Gastrocnemius medialis (tissue), 4 donors: ENCODE measurements at regions not wholly inside any gene's neighbourhood (a gene's known extent, or its start where the extent isn't known, plus 50 kb on each side); places are given as distances from the start of the nearest gene placed in this dataset.

Experiments used
- ATAC-seq, 2 donors: fragments of 150-250 bp; one replicate each; pipeline ENCODE4 v1.9.1; 2016
- DNase-seq, 2 donors: peaks; one replicate each; pipeline ENCODE4 v3.0.0-alpha.2; 2019
- H3K27ac ChIP-seq, 4 donors: fragments of 200-600 bp; sonication (generic); 1 replicate in 1 of 4; 2 replicates in 3 of 4; pipeline ENCODE4 v1.5.1; 2016 to 2018; ENCODE audit warnings: mild to moderate bottlenecking in 2 of 4, moderate library complexity in 1 of 4
- H3K27me3 ChIP-seq, 3 donors: fragments of 200-600 bp; sonication (generic) in 2 of 3; 1 replicate in 1 of 3; 2 replicates in 2 of 3; pipeline versions ENCODE4 v1.5.1 to v1.6.0; 2016 to 2019; ENCODE audit warnings: mild to moderate bottlenecking in 1 of 3, moderate library complexity in 1 of 3
- H3K36me3 ChIP-seq, 2 donors: fragments of 200-600 bp; sonication (generic) in 1 of 2; one replicate each; pipeline ENCODE4 v1.5.1; 2017 to 2018
- H3K4me1 ChIP-seq, 2 donors: fragments of 200-600 bp; sonication (generic) in 1 of 2; one replicate each; pipeline ENCODE4 v1.5.1; 2016 to 2017; ENCODE audit warnings: mild to moderate bottlenecking in 2 of 2
- H3K4me3 ChIP-seq, 4 donors: fragments of 200-600 bp; sonication (generic) in 3 of 4; 1 replicate in 1 of 4; 2 replicates in 3 of 4; pipeline ENCODE4 v1.5.1; 2016 to 2019; ENCODE audit warnings: mild to moderate bottlenecking in 2 of 4
- H3K9me3 ChIP-seq, 3 donors: fragments of 200-600 bp; sonication (generic) in 2 of 3; 1 replicate in 1 of 3; 2 replicates in 2 of 3; pipeline ENCODE4 v1.5.1; 2016 to 2019
- CTCF ChIP-seq, 5 experiments: fragments of 450-650 bp in 3 of 5; fragments of 200-600 bp in 2 of 5; sonication (generic) in 2 of 5; IDR thresholded peaks in 4 of 5; conservative IDR thresholded peaks in 1 of 5; 1 replicate in 4 of 5; 2 replicates in 1 of 5; pipeline ENCODE4 v1.5.1; 2016 to 2019; ENCODE audit warnings: antibody characterized with exemption in 5 of 5, mild to moderate bottlenecking in 3 of 5, moderate library complexity in 3 of 5
- POLR2A ChIP-seq, 2 donors: fragments of 450-650 bp; IDR thresholded peaks; one replicate each; pipeline ENCODE4 v1.6.1; 2017; ENCODE audit warnings: antibody characterized with exemption in 2 of 2, mild to moderate bottlenecking in 2 of 2, moderate library complexity in 2 of 2
- in situ Hi-C, 4 donors: fragments of 200-750 bp; cut with MboI; loops; one replicate each; pipeline versions ENCODE4 v1.15.0 to v1.8.0; 2017; ENCODE audit warnings: low sequenced_read_pairs in 4 of 4
- intact Hi-C: fragments of 100-400 bp; cut with DNase I; formaldehyde crosslinking; loops from one replicate; pipeline ENCODE4 v1.15.1; 2023; ENCODE audit warnings: low total_unique reads

- ATAC-seq, result no peak
- Histone ChIP-seq H3K4me3 (no peak overlapping the region), H3K27me3 (no peaks in the 10 kb centered on the region), H3K27ac (peak overlapping the region in 1 of 4 donors; percentile 63), H3K36me3 (no peaks in the 10 kb centered on the region), H3K4me1 (peaks cover under 1 to 5% of the 10 kb centered on the region in 2 donors), H3K9me3 (no peaks in the 10 kb centered on the region)
- DNase-seq, result peak in 1 of 2 donors; percentile 1
- intact Hi-C loops, result no loop called here
- TF ChIP-seq POLR2A (IDR thresholded peaks at IDR 0.05) (no peak), CTCF (IDR thresholded peaks at IDR 0.05 in 4 of 5, conservative IDR thresholded peaks at IDR 0.05 in 1 of 5) (no peak)
- in situ Hi-C loops, result no loop called here
Measured at GRCh38 chr9:134216449-134216951, 52.1 kb upstream of the RNU6ATAC start.

- ATAC-seq, result no peak
- H3K4me3 ChIP-seq, result no peak overlapping the region
- no peaks in the 10 kb centered on the region for H3K36me3 ChIP-seq
- H3K27ac ChIP-seq, result no peak overlapping the region
- no peaks in the 10 kb centered on the region for H3K27me3 ChIP-seq
- in situ Hi-C loops, result no loop called here
- H3K4me1 ChIP-seq, result peaks cover 0 to 5% of the 10 kb centered on the region in 2 donors
- H3K9me3 ChIP-seq, result no peaks in the 10 kb centered on the region
- intact Hi-C loops, result loop anchor here (1.0 kb wide), 1 partner anchor 46 kb away; no protein-coding TSS in a partner anchor
- TF ChIP-seq POLR2A (IDR thresholded peaks at IDR 0.05), result no peak
- TF ChIP-seq CTCF (IDR thresholded peaks at IDR 0.05 in 4 of 5, conservative IDR thresholded peaks at IDR 0.05 in 1 of 5), result no peak
- peak in 1 of 2 donors; percentile 1 for DNase-seq
Measured at GRCh38 chr9:134216961-134217360, 52.6 kb upstream of the RNU6ATAC start.

GRCh38 chr9:134217431-134218210 lies 53.3 kb upstream of the RNU6ATAC start:
- ATAC-seq (peak; percentile 72 to 76), DNase-seq (peak in 1 of 2 donors; percentile 1)
- no peaks in the 10 kb centered on the region for H3K36me3 ChIP-seq
- H3K9me3 ChIP-seq, result no peaks in the 10 kb centered on the region
- H3K4me3 ChIP-seq, result no peak overlapping the region
- H3K4me1 ChIP-seq, result peaks cover 0 to 5% of the 10 kb centered on the region in 2 donors
- intact Hi-C loops (loop anchor here (1.0 kb wide), 1 partner anchor 46 kb away; no protein-coding TSS in a partner anchor), in situ Hi-C loops (no loop called here)
- TF ChIP-seq POLR2A (IDR thresholded peaks at IDR 0.05) (no peak), CTCF (IDR thresholded peaks at IDR 0.05 in 4 of 5, conservative IDR thresholded peaks at IDR 0.05 in 1 of 5) (peak; percentile 25 to 51 (median 44))
- H3K27ac ChIP-seq, result no peak overlapping the region
- H3K27me3 ChIP-seq, result no peaks in the 10 kb centered on the region

- H3K4me3 ChIP-seq, result no peak overlapping the region
- no peaks in the 10 kb centered on the region for H3K27me3 ChIP-seq
- intact Hi-C loops, result no loop called here
- H3K36me3 ChIP-seq, result no peaks in the 10 kb centered on the region
- H3K4me1 ChIP-seq, result peaks cover 0 to 5% of the 10 kb centered on the region in 2 donors
- in situ Hi-C loops, result no loop called here
- no peaks in the 10 kb centered on the region for H3K9me3 ChIP-seq
- no peak for ATAC-seq
- no peak overlapping the region for H3K27ac ChIP-seq
- no peak for DNase-seq
- TF ChIP-seq CTCF (IDR thresholded peaks at IDR 0.05 in 4 of 5, conservative IDR thresholded peaks at IDR 0.05 in 1 of 5), result no peak
- TF ChIP-seq POLR2A (IDR thresholded peaks at IDR 0.05), result no peak
Measured at GRCh38 chr9:134218230-134218629, 53.9 kb upstream of the RNU6ATAC start.
